Stimulated activated CD4-positive, alpha-beta T cell treated with anti-CD3 and anti-CD28 coated beads, Interleukin-2, amount 100 ng/mL, for 24 hours (primary cell): ENCODE measurements at regions not wholly inside any gene's neighbourhood (a gene's known extent, or its start where the extent isn't known, plus 50 kb on each side); places are given as distances from the start of the nearest gene placed in this dataset.

ENCODE experiments used
- DNase-seq, 2 donors: peaks; one replicate each; pipeline ENCODE4 v3.0.0-alpha.2; 2020

GRCh38 chr21:28263974-28264373, 728.7 kb downstream of the LTN1 start:
- no peak for DNase-seq

DNA sequence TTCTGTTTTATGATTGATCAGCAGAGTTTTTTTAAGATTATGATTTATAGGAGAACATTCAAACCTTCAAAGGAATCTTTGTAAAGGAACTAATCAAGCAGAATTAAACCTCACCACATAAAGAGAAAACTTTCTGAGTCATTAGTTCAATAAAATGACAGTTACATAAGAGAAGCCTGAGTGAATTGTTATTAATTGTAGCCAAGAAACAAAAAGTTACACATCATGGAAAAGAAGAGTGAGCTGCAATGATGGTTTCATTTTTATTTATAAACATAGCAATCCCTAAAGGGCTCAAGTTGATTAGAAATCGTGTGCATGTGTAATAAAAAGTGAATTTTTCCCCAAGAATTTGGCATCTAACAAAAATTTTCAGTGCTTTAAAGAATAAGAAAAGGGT, 731.4 kb downstream of the LTN1 start:
- no peak for DNase-seq

- DNase-seq = no peak
These were observed 735.4 kb downstream of the LTN1 start for GRCh38 chr21:28257276-28257675.

DNA sequence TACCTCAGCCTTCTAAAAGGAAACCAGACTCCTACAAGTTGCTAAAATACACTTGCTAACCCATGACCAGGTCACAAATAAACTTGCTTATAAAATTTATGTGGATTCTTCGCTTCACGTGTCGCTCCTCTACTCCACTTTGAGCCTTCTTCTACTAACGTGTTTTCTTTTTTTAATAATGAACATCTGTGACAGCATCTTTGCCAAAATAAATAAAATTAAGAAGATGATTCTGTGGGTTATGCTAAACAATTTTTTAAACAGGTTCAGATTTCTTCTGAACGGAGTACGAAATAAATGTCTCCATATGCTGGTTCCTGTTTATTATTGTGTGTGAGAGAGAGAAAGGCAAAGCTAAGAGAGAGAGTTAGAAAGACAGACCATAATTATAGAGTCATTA, 735.8 kb downstream of the LTN1 start:
- DNase-seq = no peak

GRCh38 chr21:28256420-28256831, 736.3 kb downstream of the LTN1 start:
- DNase-seq = no peak

- no peak for DNase-seq
These were observed 738.7 kb downstream of the LTN1 start for GRCh38 chr21:28253961-28254360.

DNA sequence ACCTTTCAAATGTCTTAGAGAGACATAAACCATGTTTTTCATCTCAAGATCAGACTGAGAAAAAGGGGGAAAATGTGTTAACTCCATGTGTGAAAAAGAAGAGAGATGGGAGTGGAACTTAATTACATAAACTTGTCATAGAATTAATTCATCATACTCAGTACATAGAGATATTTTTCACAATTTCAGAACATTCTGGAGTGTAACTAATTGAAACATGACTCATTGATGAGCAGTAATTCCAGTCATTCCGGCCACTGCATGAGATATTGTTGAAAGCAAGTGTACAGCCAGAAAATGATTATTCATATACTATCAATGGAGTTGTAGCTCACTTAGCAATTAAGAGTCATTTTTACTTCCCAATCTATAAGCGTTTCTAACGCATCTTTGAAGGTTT, 739.3 kb downstream of the LTN1 start:
- no peak for DNase-seq

GRCh38 chr21:28252928-28253327, 739.7 kb downstream of the LTN1 start:
- DNase-seq = no peak

DNA sequence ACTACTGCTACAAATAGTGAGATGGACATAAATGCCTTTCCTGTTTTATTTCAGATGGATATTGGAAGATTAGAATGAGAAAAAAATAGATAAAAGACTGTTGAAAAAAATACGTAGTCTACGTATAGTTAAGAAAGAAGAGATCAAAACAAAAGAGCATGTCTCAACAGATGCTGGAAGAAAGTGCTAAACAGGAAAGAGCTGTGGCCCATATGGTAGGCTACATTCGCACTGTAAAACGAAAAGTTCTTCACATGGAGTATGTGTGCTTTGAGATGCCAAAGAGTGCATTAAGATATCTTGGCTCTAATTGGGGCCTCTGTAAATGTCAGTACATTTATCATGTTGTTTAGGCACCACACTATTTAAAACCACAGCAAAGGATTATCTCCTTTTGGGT, 741.7 kb downstream of the LTN1 start:
- DNase-seq = no peak

DNA sequence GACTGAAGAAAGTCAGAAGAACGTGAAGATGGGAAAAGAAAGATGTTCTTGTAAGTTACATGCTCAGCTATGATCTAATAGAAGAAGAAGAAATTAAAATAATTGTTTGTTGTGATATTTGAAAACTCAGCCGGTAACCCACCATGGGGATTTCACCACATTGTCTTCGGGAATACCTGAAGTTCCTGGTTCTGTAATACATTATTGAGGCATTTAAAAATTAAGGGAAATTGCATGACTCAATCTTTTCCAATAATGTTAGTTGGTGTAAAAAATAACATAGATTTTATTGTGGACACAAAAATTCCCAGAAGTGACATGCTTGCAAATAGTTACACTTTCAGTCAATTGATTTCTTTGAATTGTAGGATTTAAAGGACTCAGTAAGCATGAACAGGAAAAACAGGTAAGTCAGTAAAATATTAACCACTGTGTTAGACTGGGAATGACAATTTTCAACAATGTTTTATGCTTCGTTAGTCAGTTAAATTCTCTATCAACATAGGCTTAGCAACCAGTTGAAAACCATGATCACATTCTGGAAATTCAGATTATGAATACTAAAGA, 745.1 kb downstream of the LTN1 start:
- no peak for DNase-seq

DNA sequence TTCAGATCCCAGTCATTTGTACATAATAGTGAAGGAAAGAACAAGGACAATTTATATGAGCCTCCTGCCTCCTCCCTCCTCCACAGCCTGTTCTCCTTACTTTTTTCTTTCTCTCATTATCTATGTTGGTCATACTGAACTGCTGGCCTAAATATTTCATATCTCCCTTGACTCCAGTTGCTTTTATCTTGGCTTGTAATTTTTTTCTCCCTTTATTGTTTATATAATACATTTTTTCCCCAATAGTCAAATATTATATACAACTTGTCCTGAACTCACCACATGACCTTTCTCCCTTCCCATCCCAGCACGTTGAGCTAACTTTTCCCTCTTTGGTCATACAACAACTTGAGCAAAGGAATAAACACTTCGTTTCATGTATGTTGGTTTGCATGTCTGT, 752.1 kb downstream of the LTN1 start:
- DNase-seq = no peak

DNA sequence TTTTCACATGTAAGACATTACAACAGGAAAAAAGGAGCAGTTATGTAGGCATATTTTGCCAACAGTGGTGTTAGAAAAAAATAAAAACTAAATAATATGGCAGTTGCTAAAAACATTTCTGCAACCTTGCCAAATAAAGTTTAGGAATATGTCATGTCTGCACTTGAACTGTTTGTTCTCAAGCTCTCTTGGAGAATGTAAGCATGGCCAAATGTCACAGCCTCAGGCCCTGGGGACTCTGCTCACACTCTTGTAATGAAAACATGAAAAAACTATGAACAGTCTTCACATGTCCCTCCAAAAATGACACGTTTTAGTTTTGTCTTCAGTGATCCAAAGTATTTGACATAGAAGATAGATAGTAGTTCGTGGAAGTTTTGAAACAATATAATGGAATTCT, 753.3 kb downstream of the LTN1 start:
- DNase-seq = no peak

- no peak for DNase-seq
These were observed 755.0 kb downstream of the LTN1 start for GRCh38 chr21:28237661-28238060.

DNA sequence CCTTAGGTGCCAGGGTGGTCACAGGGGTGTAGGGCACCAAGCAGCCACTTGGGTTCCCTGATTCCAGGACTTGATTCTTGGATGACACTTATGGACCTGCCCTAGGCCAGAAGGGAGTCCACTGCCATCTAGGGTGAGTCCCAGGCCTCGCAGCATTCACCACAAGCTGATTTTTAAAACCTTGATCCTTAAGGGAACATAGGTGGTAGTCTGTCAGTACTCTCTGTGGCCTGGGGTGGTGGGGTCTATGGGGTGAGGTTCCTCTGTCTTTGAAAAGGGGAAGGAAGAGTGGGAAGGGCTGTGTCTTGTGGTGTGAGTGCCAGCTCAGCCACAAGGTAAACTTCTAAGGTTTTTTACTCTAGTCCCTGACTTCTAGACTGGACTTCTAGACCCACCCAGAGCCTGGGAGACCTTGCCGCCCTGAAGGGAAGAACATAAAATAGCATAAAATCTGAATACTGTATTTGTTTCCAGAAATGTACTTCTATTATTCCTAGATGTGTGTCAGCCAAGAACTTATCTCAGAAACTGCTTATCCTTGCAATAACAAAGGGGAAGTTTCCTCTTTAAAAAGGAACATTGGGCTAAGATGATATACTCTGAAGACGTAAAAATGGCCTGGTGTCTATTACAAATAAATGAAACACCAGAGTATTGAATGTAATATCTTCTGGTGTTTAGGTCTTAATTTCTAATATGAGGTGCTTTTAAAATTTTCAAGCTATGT, 757.3 kb downstream of the LTN1 start:
- DNase-seq = no peak

- DNase-seq = no peak
These were observed 758.4 kb downstream of the LTN1 start for GRCh38 chr21:28234326-28234725.

DNA sequence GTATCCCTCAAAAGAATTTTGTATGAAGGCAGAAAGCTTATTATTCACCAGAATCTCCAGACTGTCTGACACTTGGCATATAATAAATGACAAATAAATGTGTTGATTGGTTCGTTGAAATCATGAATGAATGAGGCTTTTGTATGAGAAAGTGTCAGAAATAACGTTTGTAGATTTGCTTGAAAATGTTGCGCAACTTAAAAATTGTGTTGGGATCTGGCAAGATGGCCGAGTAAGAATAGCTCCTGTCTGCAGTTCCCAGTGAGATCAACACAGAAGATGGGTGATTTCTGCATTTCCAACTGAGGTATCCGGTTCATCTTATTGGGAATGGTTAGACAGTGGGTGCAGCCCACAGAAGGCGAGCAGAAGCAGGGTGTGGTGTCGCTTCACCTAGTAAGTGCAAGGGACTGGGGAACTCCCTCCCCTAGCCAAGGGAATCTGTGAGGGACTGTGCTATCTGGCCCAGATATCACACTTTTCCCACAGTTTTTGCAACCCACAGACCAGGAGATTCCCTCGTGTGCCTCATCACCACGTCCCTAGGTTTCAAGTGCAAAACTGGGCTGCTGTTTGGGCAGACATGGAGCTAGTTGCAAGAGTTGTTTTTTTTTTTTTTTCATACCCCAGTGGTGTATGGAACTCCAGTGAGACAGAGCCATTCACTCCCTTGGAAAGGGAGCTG, 759.0 kb downstream of the LTN1 start:
- DNase-seq = no peak

GRCh38 chr21:28230559-28230958, 762.1 kb downstream of the LTN1 start:
- no peak for DNase-seq

DNA sequence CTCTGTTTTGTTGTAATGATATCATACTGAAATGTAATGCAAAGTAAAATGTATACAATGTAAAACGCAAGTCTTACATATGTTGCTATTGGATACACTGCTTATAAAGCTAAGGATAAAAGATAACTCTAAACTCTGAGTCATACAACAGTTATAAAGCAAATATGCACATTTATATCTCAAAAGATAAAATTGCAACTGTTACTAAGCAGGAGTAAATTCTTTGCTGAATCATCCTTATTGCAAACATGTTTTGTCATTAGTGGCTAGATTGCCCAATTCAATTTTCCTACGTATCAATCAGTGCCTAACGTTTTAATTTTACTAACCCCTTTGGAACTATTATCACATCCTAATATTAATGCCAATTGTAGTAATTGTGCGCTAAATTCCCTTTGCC, 762.9 kb downstream of the LTN1 start:
- DNase-seq = no peak

GRCh38 chr21:28228636-28228995, 764.1 kb downstream of the LTN1 start:
- DNase-seq = no peak

DNA sequence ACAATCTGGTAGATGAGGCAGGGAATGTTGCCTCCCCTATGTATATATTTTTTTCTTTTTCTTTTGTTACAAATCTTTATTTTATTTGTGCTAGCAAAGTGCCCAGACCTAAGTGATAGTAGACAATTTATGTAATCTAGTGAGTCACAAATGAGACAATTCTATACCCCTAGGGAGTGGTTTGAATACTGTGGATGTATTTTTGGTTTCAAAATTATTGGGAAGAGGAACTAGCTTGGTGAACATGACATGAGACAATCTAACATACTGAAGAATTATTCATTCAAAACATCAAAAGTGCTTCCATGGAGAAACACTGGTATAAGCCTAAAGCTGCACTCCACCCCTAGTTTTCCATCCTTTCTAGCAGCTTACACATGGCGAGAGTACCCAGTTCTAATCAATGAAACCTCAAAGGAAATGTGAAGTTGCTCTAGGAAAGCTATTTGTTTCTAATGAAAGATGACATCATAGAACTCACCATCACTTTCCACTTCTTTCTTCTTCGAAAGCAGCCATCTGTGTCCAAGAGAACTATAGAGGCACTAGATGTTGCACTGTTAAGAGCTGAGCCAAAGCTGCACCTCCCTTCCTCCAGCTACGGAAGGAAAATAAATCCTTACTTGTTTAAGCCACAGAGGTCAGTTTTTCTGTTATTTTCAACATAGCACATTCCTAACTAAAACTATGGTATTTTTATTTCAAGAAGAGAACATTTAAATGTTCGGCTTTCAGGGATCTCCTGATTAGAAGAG, 764.6 kb downstream of the LTN1 start:
- no peak for DNase-seq

- no peak for DNase-seq
These were observed 766.1 kb downstream of the LTN1 start for GRCh38 chr21:28226563-28226962.

DNA sequence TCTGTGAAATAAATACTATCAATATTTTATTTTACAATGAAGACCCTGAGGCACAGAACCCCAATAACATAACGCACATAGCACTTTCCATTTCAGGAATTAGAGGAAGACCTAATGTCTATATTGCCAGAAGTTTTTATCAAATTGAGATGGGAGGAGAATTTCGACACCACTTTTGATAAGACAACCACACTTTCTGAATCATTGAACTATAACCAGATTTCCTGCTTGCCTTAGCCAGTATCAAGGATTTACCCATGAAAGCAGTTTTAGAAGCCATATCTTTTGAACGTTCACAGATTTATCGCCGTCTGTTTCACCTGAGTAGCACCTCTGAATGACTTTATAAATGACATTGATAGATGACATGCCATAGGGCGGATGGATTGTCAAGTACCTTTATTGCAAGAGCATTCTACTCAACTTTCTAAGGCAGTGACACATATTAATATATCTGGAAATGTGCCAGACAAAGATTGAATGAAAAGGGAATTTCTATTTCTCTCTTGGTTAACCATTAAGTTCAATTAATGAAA, 768.4 kb downstream of the LTN1 start:
- no peak for DNase-seq

- DNase-seq = no peak
These were observed 770.7 kb downstream of the LTN1 start for GRCh38 chr21:28221984-28222383.

DNA sequence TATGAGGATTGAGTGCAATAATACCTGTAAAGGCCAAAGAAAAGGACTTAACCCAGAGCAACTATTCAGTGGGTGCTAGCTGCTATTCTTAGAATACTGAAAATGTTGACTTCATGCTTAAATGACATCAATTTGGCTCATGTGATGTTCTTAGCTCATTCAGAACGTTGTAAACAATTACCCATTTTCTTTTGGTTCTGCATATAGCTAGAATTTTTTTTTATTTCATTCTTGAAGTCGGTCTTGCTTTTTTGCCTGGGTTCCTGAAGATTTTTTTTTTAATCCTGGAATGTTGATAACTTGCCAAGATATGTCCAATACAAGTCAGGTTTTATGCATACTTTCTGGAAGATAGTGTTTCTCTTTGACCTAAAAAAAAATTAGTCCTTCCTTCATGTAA, 772.0 kb downstream of the LTN1 start:
- no peak for DNase-seq
